A549 (cell line): ENCODE measurements at regions not wholly inside any gene's neighbourhood (a gene's known extent, or its start where the extent isn't known, plus 50 kb on each side); places are given as distances from the start of the nearest gene placed in this dataset.

ENCODE experiments used
- ATAC-seq, 2 experiments: fragments of 200-7000 bp in 1 of 2; fragments of >200 bp in 1 of 2; cut with Nextera tagmentation in 1 of 2; cut with Tn5 transposase in 1 of 2; 3 replicates each; pipeline versions ENCODE4 v1.8.0 to v1.9.1; 2018 to 2020; ENCODE audit warnings: mild to moderate bottlenecking in 1 of 2, moderate library complexity in 1 of 2
- CTCF ChIA-PET: fragments of 300-600 bp; sonication (Branson Sonifier 250); formaldehyde crosslinking; extraction: SDS; loops from one replicate; lab custom pipeline; 2021; ENCODE audit warnings: antibody characterized with exemption, inconsistent platforms; lab: Yijun Ruan, JAX
- POLR2A ChIA-PET: fragments of 350-600 bp; formaldehyde crosslinking; extraction: SDS; loops from one replicate; lab custom pipeline; 2021; ENCODE audit warnings: antibody characterized with exemption, inconsistent platforms; lab: Yijun Ruan, JAX
- DNase-seq, 2 experiments: peaks; one replicate each; pipeline versions ENCODE4 v3.0.0 to v3.0.0-alpha.2; 2011 to 2016; ENCODE audit warnings: low read depth in 1 of 2, low spot score in 1 of 2
- FAIRE-seq: peaks from 2 replicates; lab custom pipeline; 2011; peaks lifted over from hg19 to GRCh38; lab: Jason Lieb, UNC
- H3K27ac ChIP-seq, 2 experiments: fragments of >200 bp; sonication (Bioruptor Twin); formaldehyde crosslinking; 3 replicates each; pipeline ENCODE4 v1.5.1; 2016 to 2017
- H3K4me1 ChIP-seq: fragments of >200 bp; sonication (Bioruptor Twin); formaldehyde crosslinking; 3 replicates; pipeline ENCODE4 v1.6.1; 2016
- H3K4me2 ChIP-seq: fragments of >200 bp; sonication (Bioruptor Twin); formaldehyde crosslinking; 3 replicates; pipeline ENCODE4 v1.6.1; 2016
- H3K4me3 ChIP-seq: fragments of >200 bp; sonication (Bioruptor Twin); formaldehyde crosslinking; 3 replicates; pipeline ENCODE4 v1.5.1; 2016
- H3K9me3 ChIP-seq: fragments of >200 bp; sonication (Bioruptor Twin); formaldehyde crosslinking; 3 replicates; pipeline ENCODE4 v1.6.1; 2016
- BCL3 ChIP-seq: fragments of >200 bp; sonication (Bioruptor Twin); formaldehyde crosslinking; IDR thresholded peaks from 3 replicates; pipeline ENCODE4 v1.6.1; 2016
- CBX2 ChIP-seq: fragments of 200-600 bp; sonication (generic); IDR thresholded peaks from 2 replicates; pipeline ENCODE4 v1.6.1; 2016; ENCODE audit warnings: low read depth, mild to moderate bottlenecking, borderline replicate concordance
- CBX8 ChIP-seq: fragments of 200-600 bp; sonication (generic); IDR thresholded peaks from 2 replicates; pipeline ENCODE4 v1.6.1; 2016
- CEBPB ChIP-seq, 2 experiments: fragments of >200 bp in 1 of 2; sonication (Bioruptor Twin) in 1 of 2; formaldehyde crosslinking in 1 of 2; IDR thresholded peaks; 2 replicates each; pipeline ENCODE4 v1.6.1; 2012 to 2016
- CHD2 ChIP-seq: fragments of 150-350 bp; IDR thresholded peaks from 2 replicates; pipeline ENCODE4 v1.6.1; 2014; ENCODE audit warnings: low read length; ENCODE audit not compliant: partially characterized antibody
- CHD4 ChIP-seq: fragments of 200-600 bp; sonication (generic); IDR thresholded peaks from 2 replicates; pipeline ENCODE4 v1.6.1; 2016; ENCODE audit warnings: antibody characterized with exemption, mild to moderate bottlenecking, borderline replicate concordance
- E2F6 ChIP-seq: IDR thresholded peaks from 2 replicates; pipeline ENCODE4 v1.6.1; 2012; ENCODE audit warnings: low read depth, borderline replicate concordance
- EHF ChIP-seq: fragments of 250-450 bp; sonication (Bioruptor Pico); IDR thresholded peaks from 2 replicates; pipeline ENCODE4 v1.5.0; 2020; ENCODE audit warnings: mild to moderate bottlenecking
- EHMT2 ChIP-seq: fragments of 200-600 bp; sonication (generic); IDR thresholded peaks from 2 replicates; pipeline ENCODE4 v1.6.1; 2016; ENCODE audit warnings: antibody characterized with exemption, low read depth, mild to moderate bottlenecking, moderate library complexity
- ELK1 ChIP-seq: fragments of 150-350 bp; IDR thresholded peaks from 2 replicates; pipeline ENCODE4 v1.6.1; 2014; ENCODE audit warnings: low read depth, mild to moderate bottlenecking, low read length
- EP300 ChIP-seq, 2 experiments: fragments of >200 bp; sonication (Bioruptor Twin); formaldehyde crosslinking; IDR thresholded peaks; 2 replicates in 1 of 2; 3 replicates in 1 of 2; pipeline ENCODE4 v1.6.1; 2016 to 2017
- FOSB ChIP-seq: fragments of 250-450 bp; sonication (Bioruptor Pico); IDR thresholded peaks from 2 replicates; pipeline ENCODE4 v1.5.0; 2020; ENCODE audit warnings: mild to moderate bottlenecking, moderate library complexity
- FOSL2 ChIP-seq, 2 experiments: fragments of 450-650 bp in 1 of 2; fragments of >200 bp in 1 of 2; sonication (Bioruptor Twin) in 1 of 2; formaldehyde crosslinking; IDR thresholded peaks; 2 replicates each; pipeline versions ENCODE4 v1.5.0 to v1.6.1; 2016 to 2020; ENCODE audit warnings: mild to moderate bottlenecking in 1 of 2, moderate library complexity in 1 of 2
- FOXS1 ChIP-seq: fragments of 250-450 bp; sonication (Bioruptor Pico); IDR thresholded peaks from 2 replicates; pipeline ENCODE4 v1.5.0; 2020; ENCODE audit warnings: mild to moderate bottlenecking, moderate library complexity
- GATA3 ChIP-seq: IDR thresholded peaks from 2 replicates; pipeline ENCODE4 v1.6.1; 2012; ENCODE audit warnings: borderline replicate concordance
- HMGXB4 ChIP-seq: fragments of 250-450 bp; sonication (Bioruptor Pico); IDR thresholded peaks from 2 replicates; pipeline ENCODE4 v1.5.0; 2021; ENCODE audit warnings: mild to moderate bottlenecking, moderate library complexity, borderline replicate concordance
- JUNB ChIP-seq: fragments of >200 bp; sonication (Bioruptor Twin); formaldehyde crosslinking; IDR thresholded peaks from 2 replicates; pipeline ENCODE4 v1.6.1; 2016
- MAZ ChIP-seq: fragments of 150-350 bp; IDR thresholded peaks from 2 replicates; pipeline ENCODE4 v1.6.1; 2014; ENCODE audit warnings: antibody characterized with exemption, low read depth, low read length, borderline replicate concordance
- NPAS2 ChIP-seq: fragments of 250-450 bp; sonication (Bioruptor Pico); IDR thresholded peaks from 2 replicates; pipeline ENCODE4 v1.8.0; 2022; ENCODE audit warnings: mild to moderate bottlenecking, moderate library complexity, borderline replicate concordance
- NR3C1 ChIP-seq: fragments of >200 bp; sonication (Bioruptor Twin); formaldehyde crosslinking; IDR thresholded peaks from 3 replicates; pipeline ENCODE4 v1.6.1; 2017
- RAD21 ChIP-seq, 2 experiments: fragments of >200 bp in 1 of 2; sonication (Bioruptor Twin) in 1 of 2; formaldehyde crosslinking in 1 of 2; IDR thresholded peaks in 1 of 2; conservative IDR thresholded peaks in 1 of 2; 2 replicates in 1 of 2; 3 replicates in 1 of 2; pipeline ENCODE4 v1.6.1; 2012 to 2018; ENCODE audit warnings: inconsistent platforms in 1 of 2
- RFX5 ChIP-seq: fragments of 450-650 bp; IDR thresholded peaks from 2 replicates; pipeline ENCODE4 v1.7.1; 2014; ENCODE audit warnings: antibody characterized with exemption, mild to moderate bottlenecking, moderate library complexity
- TFCP2L1 ChIP-seq: fragments of 250-450 bp; sonication (Bioruptor Pico); IDR thresholded peaks from 2 replicates; pipeline ENCODE4 v1.5.0; 2021; ENCODE audit warnings: mild to moderate bottlenecking
- TP53 ChIP-seq: fragments of 250-450 bp; sonication (Bioruptor Pico); IDR thresholded peaks from 2 replicates; pipeline ENCODE4 v1.5.0; 2021; ENCODE audit warnings: mild to moderate bottlenecking, moderate library complexity
- USF2 ChIP-seq: fragments of 450-650 bp; IDR thresholded peaks from 2 replicates; pipeline ENCODE4 v1.6.1; 2014; ENCODE audit warnings: antibody characterized with exemption
- ZC3H11A ChIP-seq: fragments of 450-650 bp; IDR thresholded peaks from 2 replicates; pipeline ENCODE4 v1.6.1; 2014; ENCODE audit warnings: antibody characterized with exemption, mild to moderate bottlenecking
- ZSCAN20 ChIP-seq: fragments of 250-450 bp; sonication (Bioruptor Pico); IDR thresholded peaks from 2 replicates; pipeline ENCODE4 v1.8.0; 2022; ENCODE audit warnings: mild to moderate bottlenecking, moderate library complexity
- WGBS: methylation state at CpG from one replicate; pipeline ENCODE4 v1.1.6; 2017; ENCODE audit errors: missing lambda C conversion rate; 5-methylcytosine and 5-hydroxymethylcytosine counted together

- TF ChIP-seq ELK1 (no peak), EHMT2 (no peak)
Measured at GRCh38 chr4:176906709-176907108, 114.0 kb upstream of the VEGFC start (continued).

- POLR2A ChIA-PET, result no interaction called here
- 83% methylated on average over 1 of the region's 2 CpGs for WGBS
- peaks cover 5% of the 10 kb centered on the region; the same call in 1 of the 3 replicates for H3K9me3 ChIP-seq
- H3K4me3 ChIP-seq, result no peak overlapping the region
- no peak overlapping the region for H3K27ac ChIP-seq
- no peak overlapping the region for H3K4me2 ChIP-seq
- no peak for FAIRE-seq
- no peak for DNase-seq
- TF ChIP-seq CBX8, result no peak
- no peak for TF ChIP-seq CBX2
- TF ChIP-seq EP300 (IDR thresholded peaks at IDR 0.05), result no peak
- TF ChIP-seq ZC3H11A, result no peak
- TF ChIP-seq NR3C1, result no peak
- no peak for TF ChIP-seq FOSB (CRISPR knock-in tag)
- no peak for TF ChIP-seq MAZ
- TF ChIP-seq GATA3, result no peak
- TF ChIP-seq ZSCAN20 (CRISPR knock-in tag), result no peak
- no peak for TF ChIP-seq CHD4
- no peak for TF ChIP-seq TP53
- no peak for TF ChIP-seq HMGXB4
- no peak for TF ChIP-seq RAD21 (conservative IDR thresholded peaks at IDR 0.05 in 1 of 2, IDR thresholded peaks at IDR 0.05 in 1 of 2)
- TF ChIP-seq E2F6, result no peak
- TF ChIP-seq JUNB, result no peak
- TF ChIP-seq EHF, result no peak
- no peak for TF ChIP-seq USF2
- TF ChIP-seq TFCP2L1 (CRISPR knock-in tag), result no peak
- TF ChIP-seq CHD2, result no peak
- no peak for TF ChIP-seq FOSL2 (IDR thresholded peaks at IDR 0.05)
- TF ChIP-seq FOSL2 (CRISPR knock-in tag; IDR thresholded peaks at IDR 0.05), result no peak
- TF ChIP-seq, all 56 proteins: peak for 0
- ATAC-seq, result no peak
- CTCF ChIA-PET, result no interaction called here
- no peaks in the 10 kb centered on the region for H3K4me1 ChIP-seq
Measured at GRCh38 chr4:176910646-176911045, 117.9 kb upstream of the VEGFC start.

GRCh38 chr4:176919631-176920030, 126.9 kb upstream of the VEGFC start:
- FAIRE-seq (no peak), ATAC-seq (no peak), DNase-seq (no peak)
- no peak overlapping the region for H3K4me3 ChIP-seq
- 83% methylated on average over 2 of the region's 2 CpGs for WGBS
- ChIA-PET POLR2A (no interaction called here), CTCF (no interaction called here)
- H3K4me2 ChIP-seq, result no peak overlapping the region
- no peaks in the 10 kb centered on the region for H3K4me1 ChIP-seq
- TF ChIP-seq BCL3 (no peak), CEBPB (IDR thresholded peaks at IDR 0.05) (no peak), ZSCAN20 (CRISPR knock-in tag) (no peak), JUNB (no peak), HMGXB4 (no peak), RFX5 (no peak), FOXS1 (CRISPR knock-in tag) (no peak), NPAS2 (CRISPR knock-in tag) (no peak)
- H3K27ac ChIP-seq, result no peak overlapping the region
- H3K9me3 ChIP-seq, result peaks cover 9% of the 10 kb centered on the region; the same call in 2 of the 3 replicates
